RWPE1 (cell line): ENCODE measurements at regions not wholly inside any gene's neighbourhood (a gene's known extent, or its start where the extent isn't known, plus 50 kb on each side); places are given as distances from the start of the nearest gene placed in this dataset.

Source experiments
- CTCF ChIA-PET: fragments of 350-600 bp; sonication (Branson Sonifier 250); formaldehyde crosslinking; extraction: SDS; loops from one replicate; lab custom pipeline; 2021; lab: Yijun Ruan, JAX
- POLR2A ChIA-PET: fragments of 400-600 bp; formaldehyde crosslinking; extraction: SDS; loops from one replicate; lab custom pipeline; 2020; ENCODE audit warnings: antibody characterized with exemption; ENCODE audit not compliant: low non-redundant PET; lab: Yijun Ruan, JAX
- DNase-seq: peaks from one replicate; pipeline ENCODE4 v3.0.0; 2012; ENCODE audit warnings: low spot score
- H3K27ac ChIP-seq: fragments of 450-650 bp; 2 replicates; pipeline ENCODE4 v1.5.1; 2017
- TF ChIP-seq, protein P1 (sequence below): fragments of 450-650 bp; conservative IDR thresholded peaks from 2 replicates; pipeline ENCODE4 v1.5.1; 2017; ENCODE audit warnings: low read depth, mild to moderate bottlenecking

DNA sequence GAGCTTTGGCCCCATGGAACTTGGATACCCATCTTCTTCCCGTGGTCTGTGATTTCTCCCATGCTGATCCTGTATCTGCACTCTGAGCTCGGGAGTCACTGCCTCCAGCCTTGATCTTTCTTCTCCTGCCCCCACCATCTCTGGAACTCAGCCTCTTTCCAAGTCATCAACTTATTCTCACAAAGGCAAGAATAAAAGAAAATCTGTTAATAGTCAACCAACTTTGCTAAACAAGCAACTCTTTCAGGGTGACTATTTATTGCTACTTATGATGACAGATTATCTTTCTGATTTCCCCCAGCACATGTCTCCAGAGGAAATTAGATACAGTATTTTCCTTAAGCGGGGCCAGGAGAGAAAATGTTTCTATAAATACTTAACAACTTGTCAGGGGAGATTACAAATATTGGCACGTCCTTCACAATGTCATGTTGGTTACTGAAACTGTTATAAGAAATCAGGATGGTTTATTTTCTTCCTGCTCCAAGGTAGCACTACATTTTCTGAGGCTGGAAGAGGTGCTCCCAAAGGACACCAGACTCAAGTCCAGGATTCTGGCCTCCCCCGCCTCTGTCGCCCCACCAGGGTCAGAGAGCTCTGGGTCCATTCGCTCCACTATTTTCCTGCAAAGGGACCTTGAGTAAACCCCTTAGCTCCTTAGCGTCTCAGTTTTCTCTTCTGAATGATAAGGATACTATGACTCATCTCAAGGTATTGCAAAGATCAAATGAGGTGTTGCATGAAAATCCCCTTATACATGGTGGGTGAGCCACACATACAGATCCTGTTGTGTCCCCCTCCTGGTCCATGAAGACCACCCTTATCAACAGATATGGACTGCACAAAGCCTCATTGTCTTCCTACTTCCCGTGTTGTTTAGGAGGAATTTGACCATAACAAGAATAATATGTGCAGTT is 205.2 kb upstream of the WSCD1 start:
- TF ChIP-seq, protein P1, sequence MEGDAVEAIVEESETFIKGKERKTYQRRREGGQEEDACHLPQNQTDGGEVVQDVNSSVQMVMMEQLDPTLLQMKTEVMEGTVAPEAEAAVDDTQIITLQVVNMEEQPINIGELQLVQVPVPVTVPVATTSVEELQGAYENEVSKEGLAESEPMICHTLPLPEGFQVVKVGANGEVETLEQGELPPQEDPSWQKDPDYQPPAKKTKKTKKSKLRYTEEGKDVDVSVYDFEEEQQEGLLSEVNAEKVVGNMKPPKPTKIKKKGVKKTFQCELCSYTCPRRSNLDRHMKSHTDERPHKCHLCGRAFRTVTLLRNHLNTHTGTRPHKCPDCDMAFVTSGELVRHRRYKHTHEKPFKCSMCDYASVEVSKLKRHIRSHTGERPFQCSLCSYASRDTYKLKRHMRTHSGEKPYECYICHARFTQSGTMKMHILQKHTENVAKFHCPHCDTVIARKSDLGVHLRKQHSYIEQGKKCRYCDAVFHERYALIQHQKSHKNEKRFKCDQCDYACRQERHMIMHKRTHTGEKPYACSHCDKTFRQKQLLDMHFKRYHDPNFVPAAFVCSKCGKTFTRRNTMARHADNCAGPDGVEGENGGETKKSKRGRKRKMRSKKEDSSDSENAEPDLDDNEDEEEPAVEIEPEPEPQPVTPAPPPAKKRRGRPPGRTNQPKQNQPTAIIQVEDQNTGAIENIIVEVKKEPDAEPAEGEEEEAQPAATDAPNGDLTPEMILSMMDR: no peak
- POLR2A ChIA-PET: no interaction called here
- CTCF ChIA-PET: no interaction called here
- DNase-seq: no peak
- H3K27ac ChIP-seq: no peak overlapping the region

DNA sequence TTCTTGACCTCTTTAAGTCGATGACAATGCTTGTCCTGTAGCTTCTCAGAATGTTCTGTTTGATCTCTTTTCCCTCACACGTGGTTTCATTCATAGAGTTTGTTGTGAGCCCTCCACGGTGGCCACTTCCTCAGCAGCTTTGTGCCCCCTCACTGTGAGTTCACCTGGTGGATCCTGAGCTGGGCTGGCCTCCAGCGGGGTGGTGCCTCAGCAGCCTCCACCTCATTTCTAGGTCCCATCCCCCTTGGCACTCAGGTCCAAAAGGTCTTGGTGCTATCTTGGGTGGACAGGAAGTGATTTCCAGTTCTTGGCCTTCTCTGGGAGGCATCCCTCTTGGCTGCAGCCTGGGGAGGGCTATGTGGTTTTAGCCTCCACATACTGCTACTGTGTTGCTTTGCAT is 203.2 kb upstream of the WSCD1 start:
- ChIA-PET POLR2A (no interaction called here), CTCF (interaction anchor here (0.7 kb wide), 1 partner anchor 239 kb away, joined by 8 read pairs; no protein-coding TSS in a partner anchor)

DNA sequence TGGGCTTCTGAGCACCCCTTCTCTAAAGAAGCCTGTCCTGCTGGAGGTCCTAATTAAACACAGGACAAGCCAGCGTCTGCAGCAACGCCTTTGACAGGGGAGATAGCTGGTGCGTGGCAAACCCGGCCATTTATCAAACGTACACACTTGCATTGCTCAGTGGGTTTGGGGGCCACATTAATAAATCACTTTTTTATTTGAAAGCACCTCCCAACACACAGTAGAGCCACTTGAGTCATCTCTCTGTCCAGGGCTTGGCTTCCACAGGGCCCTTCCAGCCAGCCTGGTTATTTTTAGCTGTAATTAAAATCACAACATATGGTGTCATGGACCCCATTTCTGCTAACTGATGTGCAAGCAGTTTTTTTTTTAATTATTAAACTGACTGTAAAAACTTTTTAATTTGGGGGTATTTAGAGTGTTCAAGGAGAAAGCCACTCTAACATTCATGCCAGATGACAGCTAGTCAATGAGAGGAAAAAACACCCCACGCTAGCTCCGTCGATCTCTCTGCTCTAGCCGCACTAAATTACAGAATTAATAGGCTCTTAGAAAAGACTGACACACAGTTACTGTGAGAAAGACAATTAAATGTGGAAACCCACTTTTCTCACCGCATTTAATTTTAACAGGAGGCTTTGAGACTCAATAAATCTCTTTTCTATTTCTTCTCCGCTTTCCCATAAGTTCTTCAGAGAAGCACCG is 201.0 kb upstream of the WSCD1 start:
- ChIA-PET CTCF (interaction anchor here (0.7 kb wide), 1 partner anchor 525 kb away, joined by 3 read pairs; no protein-coding TSS in a partner anchor), POLR2A (no interaction called here)
- H3K27ac ChIP-seq: no peak overlapping the region
- TF ChIP-seq, protein P1: no peak
- no peak for DNase-seq

More for the DNA sequence above, 203.2 kb upstream of the WSCD1 start:
- H3K27ac ChIP-seq: no peak overlapping the region
- no peak for DNase-seq
- TF ChIP-seq, protein P1: no peak

DNA sequence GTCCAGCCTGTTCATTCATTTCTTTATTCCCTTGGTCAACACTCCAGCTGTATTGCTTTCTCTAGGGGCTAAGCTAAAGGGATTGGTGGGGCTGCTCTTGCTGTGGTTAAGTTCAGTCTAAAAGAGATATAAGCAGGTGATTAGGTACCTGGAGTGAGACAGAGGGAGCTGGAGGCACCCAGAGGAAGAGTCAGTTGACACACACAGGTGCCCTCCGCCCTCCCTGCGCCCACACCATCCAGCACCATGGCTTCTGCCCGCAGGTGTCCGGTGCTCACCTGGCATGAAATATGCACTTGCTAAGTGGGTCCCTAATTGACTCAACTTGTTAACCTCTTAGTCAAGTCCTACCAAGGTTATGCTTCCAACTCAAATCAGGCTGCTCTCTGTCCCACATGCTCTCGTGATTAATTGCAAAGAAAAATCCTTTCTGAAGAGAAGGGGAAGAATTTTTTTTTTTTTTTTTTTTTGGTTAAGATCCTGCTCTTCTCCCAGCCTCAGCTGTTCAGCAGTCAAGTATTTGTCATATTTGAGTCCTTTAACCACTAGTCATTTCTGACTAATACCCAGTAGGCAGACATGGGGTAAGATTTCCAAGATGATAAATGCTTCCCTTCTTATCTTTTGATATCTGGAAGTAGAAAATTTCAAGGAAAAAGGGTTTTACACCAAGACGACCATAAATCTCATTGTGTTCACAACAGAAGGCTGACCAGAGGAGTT is 199.8 kb upstream of the WSCD1 start:
- ChIA-PET CTCF (interaction anchor here (0.5 to 0.7 kb wide), 2 partner anchors 234 to 278 kb away, joined by 4 to 6 read pairs; no protein-coding TSS in a partner anchor), POLR2A (interaction anchor here (0.6 kb wide), 1 partner anchor 191 kb away, joined by 8 read pairs; no protein-coding TSS in a partner anchor)
- H3K27ac ChIP-seq: no peak overlapping the region
- TF ChIP-seq, protein P1: no peak
- DNase-seq: peak; percentile 13

DNA sequence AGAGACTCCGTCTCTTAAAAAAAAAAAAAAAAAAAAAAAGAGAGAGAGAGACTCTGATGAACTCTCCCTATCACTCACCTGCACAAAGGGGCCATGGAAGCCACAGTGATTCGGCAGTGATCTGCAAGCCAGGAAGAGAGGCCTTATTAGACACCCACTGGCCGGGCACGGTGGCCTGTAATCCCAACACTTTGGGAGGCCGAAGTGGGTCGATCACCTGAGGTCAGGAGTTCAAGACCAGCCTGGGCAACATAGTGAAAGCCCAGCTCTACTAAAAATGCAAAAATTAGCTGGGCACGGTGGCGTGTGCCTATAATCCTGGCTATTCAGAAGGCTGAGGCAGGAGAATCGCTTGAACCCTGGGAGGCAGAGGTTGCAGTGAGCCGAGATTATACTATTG is 198.5 kb upstream of the WSCD1 start:
- TF ChIP-seq, protein P1: no peak
- no peak for DNase-seq
- ChIA-PET CTCF (no interaction called here), POLR2A (no interaction called here)
- H3K27ac ChIP-seq: no peak overlapping the region

DNA sequence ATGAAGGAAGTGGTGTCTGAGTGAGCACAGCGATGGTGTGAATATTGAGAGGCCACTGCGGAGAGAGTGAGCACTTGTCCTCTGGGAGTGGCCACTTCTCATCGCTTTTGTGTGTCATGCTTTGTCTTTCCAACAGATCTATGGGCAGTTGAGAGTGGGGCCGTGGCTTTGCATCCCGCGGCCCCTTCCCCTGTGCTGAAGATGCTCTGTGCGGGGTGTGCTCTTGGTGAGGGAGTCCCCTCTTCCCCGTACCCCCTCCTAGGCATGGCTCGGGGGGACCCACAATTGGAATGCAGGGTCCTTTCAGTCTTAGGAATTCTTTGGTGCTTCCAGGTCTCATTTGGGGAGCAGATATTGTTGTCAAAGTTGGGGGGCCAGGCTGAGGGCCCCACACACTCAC is 197.3 kb upstream of the WSCD1 start:
- ChIA-PET POLR2A (no interaction called here), CTCF (no interaction called here)

More for the DNA sequence above, 197.3 kb upstream of the WSCD1 start:
- TF ChIP-seq, protein P1: no peak
- DNase-seq: no peak
- H3K27ac ChIP-seq: no peak overlapping the region
